Amygdala (tissue), 56 donors: ENCODE measurements at regions not wholly inside any gene's neighbourhood (a gene's known extent, or its start where the extent isn't known, plus 50 kb on each side); places are given as distances from the start of the nearest gene placed in this dataset.

Source experiments
- DNase-seq, 56 donors: peaks; one replicate each; lab custom pipeline; 2025; lab: John Stamatoyannopoulos, UW

DNA sequence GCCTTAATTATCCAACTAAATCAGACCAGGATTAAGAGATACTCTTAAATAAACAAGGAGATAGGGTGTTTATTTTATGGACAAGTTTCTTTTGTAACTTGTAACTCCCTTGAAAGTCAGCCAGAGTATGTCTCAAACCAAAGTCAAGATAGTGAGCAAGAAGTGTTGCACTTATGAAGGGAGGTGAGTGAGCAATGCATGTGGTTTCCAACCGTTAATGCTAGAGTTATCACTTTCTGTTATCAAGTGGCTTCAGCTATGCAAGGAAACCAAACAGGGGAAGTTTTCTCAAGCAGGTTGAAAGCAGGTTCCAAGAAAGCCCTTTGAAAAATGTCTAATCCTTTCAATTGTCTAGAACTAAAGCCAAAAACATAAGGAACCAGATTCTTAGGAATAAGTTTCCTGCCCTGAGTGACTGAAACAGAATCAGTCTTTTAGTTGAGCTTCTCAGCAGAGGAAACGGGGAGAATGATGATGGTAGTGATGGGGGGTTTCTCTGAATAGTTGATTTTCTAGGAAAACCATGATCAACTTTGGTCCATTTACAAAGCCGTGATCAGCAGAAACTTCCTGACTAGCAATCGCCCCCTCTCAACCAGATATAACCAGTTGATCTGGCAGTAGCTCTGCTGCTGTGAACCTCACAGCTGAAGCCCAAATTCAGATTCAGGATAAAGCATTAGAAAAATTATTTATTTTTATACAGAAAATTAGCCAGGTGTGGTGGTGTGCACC, 128.4 kb downstream of the DAD1 start:
- DNase-seq, result no peak

DNA sequence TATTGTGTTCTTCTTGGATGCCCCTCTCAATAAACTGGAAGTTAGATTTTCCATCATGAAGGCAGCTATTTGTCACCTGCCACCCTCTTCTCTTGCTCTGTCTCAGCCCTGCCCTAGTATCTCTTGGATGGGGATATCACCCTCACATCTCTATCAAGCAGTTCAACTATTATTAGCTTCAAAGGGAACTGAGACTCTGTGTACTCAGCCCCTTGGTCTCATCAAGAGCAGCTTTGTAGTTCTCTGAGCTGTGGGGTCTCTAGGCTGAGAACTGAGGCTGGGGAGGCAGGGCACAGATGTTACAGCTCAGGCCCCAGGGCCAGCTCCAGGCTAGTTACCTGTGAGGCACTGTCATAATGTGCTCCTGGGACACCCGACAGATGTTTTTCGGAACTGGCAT, 130.3 kb downstream of the DAD1 start:
- no peak for DNase-seq

GRCh38 chr14:22456998-22457594, 131.9 kb downstream of the DAD1 start:
- no peak for DNase-seq

GRCh38 chr14:22456421-22456820, 132.6 kb downstream of the DAD1 start:
- DNase-seq, result no peak

DNA sequence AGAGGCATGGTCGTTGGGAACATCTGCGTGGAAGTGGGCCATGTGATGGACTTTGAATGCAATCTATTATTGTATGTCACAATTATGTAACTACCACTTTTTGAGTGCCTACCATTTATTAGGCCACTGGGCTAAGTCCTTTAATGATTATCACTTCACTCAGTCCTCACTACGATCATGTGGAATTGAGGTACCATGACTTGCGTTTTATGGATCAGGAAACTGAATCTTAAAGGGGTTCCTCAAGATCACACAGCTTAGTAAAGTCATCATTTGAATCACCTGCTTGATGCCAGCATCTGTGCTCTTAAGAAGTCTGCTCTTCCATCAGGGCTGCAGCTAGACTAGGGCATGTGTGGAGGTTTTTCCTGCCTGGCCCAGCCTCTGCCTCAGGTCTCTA, 136.7 kb downstream of the DAD1 start:
- no peak for DNase-seq

DNA sequence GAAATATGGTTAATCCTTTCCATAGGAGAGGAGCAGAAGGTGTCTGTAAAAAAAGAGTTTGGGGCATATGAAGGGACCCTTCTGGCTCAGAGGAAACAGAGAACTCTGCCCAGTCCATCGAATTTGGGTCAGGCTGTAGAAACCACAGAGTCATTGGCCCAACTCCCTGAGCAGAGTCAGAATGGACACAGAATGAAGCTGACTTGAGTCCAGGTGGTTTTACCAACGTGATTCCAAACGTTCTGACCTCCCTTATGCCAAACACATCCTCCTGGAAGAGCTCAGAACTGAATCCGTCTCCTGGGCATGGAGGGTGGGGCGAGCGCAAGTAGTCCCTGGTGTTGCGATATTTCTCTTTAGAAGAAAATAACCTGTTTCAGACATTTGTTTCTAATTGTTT, 138.8 kb downstream of the DAD1 start:
- DNase-seq, result no peak

DNA sequence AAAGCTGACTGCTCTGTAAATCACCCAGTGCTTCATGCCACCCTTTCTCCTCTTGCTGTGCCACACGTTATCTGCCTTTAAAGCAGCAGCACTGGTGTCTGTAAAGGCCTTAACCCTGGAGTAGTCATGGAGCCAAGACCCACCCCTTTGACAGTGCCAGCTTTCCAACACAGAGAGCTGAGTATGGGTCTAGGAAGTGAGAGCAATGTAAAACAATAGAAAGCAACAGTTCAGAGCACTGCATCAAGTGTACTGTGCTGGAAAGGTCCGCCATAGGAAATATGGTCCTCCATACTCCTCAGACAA, 139.5 kb downstream of the DAD1 start:
- DNase-seq, result no peak

DNA sequence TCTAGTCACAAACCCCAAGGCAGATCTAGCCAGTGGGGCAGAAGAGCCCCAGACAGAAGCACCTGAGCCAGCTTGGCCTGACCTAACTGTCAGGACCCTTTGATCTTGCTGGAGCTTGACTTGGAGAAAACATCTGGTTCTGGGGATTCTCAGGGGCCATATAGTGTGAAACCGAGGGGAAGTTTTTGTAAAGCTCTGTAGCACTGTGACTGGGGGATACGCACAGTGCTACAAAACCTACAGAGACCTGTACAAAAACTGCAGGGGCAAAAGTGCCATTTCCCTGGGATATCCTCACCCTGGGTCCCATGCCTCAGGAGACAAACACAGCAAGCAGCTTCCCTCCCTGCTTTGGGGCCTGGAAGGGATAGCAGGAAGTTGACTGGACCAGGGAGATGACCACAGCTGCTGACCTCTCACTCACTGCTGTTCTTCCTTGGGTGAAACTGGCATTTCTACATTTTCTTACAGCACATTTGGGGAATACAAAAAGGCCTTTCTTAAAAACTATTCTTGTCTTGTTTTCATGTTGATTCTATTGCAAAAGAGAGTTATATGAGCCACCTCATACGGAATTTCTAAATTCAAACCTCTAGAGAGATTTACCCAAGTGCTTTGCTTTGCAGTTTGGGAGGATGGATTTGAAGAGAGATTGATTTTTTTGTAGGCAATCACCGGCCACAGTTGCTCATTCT, 140.0 kb downstream of the DAD1 start:
- no peak for DNase-seq

GRCh38 chr14:22448035-22448904, 140.8 kb downstream of the DAD1 start:
- no peak for DNase-seq

- no peak for DNase-seq
Measured at GRCh38 chr14:22438742-22439141, 150.3 kb downstream of the DAD1 start.

DNA sequence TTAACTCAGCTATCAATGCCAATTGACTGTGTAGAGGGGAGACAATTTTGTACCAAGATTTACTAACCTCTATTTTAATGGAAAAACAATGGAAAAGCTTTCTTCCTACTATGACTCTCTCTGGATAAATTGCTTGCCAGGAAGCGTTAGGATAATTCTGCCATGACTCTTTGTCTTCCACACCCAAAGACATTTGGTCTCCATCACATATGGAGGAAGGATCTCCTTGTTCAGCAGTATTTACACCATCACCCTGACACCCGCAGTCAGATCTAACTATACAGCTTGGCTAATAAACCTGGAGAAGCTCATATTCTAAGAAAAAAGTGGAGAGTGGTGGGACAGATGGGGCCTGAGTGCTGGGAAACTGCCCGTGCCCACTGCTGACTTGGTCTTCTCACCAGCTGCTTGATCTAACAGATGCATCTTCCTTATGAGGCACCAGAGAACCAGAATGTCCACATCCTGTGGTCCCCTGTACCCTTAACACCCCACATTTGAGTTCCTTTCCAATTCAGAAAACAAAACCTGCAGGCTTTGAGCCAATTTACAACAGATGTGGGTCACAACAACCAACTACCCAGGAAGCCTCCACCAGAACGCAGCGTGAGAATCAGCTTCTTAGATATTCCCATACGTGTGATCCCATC, 154.0 kb downstream of the DAD1 start:
- no peak for DNase-seq

DNA sequence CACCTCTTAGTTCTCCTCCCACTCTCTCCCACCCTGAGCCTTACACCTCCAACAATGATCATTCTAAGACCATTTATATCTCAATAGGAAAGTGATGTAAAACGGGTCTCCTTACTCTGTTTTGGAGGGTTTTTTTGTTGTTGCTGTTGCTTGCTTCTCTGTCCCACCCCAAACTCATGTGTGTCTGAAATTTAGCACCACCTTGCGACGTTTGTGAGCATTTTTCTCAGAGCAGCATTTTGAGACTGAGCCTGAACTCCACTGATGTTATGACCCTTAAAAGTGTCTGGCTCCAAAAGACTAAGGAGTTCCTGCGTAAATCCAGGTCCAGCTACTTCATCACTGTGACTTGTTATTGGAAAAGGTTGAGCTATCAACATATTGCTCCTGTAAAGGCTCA, 155.0 kb downstream of the DAD1 start:
- no peak for DNase-seq

- no peak for DNase-seq
Measured at GRCh38 chr14:22433069-22433468, 156.0 kb downstream of the DAD1 start.

- DNase-seq, result peak in 16 of 56 donors; percentile 4 to 57 (median 27)
Measured at GRCh38 chr14:22432348-22432976, 156.6 kb downstream of the DAD1 start.

DNA sequence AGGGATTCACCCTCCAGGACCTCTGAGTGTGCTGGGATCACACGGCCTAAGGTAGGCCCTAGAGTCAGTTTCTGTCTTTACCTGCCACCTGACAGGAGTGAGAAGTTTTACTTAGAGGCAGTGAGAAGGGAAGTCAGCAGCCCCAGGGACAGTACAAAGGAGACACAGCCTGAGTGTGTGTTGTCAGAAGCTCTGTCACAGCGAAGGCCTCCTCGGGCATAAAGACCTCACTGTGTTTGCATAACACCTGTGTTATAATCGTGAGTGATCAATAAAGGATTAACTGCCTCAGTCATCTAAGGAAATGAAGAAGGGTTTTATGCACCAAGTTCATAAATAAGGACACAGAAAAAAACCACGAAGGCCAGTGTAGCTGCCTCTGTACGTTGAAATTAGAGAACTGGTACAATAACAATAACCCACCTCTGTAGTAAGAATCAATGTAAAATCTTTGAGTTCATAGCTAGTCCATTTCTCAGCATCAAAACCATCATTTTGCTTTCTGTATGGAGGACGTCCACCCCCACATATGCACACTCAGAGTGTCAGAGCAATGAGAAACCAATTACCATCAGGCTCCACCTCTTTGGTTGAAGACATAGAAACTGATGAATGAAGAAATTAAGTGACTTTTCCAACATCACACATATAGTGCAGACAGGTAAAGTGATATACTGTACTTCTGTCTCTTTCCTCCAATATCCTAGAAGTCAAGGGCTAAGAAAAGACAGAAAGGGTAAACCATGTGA, 159.3 kb downstream of the DAD1 start:
- no peak for DNase-seq

DNA sequence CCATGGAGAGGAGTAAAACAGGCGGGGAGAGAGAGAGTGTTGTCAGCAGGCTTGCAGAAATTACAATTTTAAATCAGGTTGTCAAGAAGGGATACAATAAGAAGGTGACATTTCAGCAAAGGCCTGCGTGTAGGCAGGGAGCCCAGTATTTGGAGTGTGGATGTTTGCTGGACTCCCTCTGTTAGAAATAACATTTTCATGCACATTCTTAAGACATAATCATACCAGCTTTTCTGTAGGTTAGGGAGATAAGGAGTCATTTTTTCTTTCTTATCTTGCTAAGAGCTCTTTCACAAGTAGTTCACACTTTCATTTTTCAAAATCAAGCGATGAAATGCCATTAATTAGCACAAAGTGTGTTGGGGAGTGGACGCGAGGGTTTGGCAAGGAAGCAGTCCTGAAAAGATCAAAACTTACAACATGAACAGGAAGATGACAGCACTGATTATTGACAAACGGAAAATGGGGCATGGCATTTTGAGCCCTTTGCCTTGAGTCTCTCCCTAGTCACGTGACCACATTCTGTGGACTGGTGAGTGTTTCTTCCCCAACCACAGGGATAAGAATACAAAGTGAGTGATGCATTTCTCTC, 160.2 kb downstream of the DAD1 start:
- no peak for DNase-seq

DNA sequence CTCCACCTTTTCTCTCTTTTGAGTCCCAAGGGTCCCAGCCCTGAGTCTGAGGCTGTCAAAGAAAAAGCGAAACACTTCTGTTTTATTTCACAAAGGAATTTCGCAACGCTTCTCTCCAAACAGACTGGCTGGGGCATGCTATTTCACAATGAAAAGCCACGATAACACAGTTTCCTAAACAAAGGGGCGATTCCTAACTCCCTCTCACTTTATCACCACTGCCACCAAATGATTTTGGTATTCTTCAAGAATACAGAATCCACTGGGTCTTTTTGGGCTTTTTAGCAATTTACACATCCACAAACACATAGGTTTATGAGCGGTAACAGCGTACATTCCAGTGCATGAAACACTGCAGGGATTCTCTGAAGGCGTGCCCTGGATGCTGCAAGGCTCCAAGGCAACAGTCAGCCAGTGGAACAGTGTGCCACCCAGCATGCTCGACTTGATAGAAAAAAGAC, 161.2 kb downstream of the DAD1 start:
- DNase-seq, result peak in 1 of 56 donors; percentile 30

GRCh38 chr14:22426711-22427110, 162.3 kb downstream of the DAD1 start:
- no peak for DNase-seq

- DNase-seq, result no peak
Measured at GRCh38 chr14:22423958-22424357, 165.1 kb downstream of the DAD1 start.
